Lung (tissue), 11 donors: ENCODE measurements at regions not wholly inside any gene's neighbourhood (a gene's known extent, or its start where the extent isn't known, plus 50 kb on each side); places are given as distances from the start of the nearest gene placed in this dataset.
"Not testable (repeated sequence)": the region's sequence is repeated elsewhere in the genome, so short reads cannot be mapped to it uniquely, and the experiment has no call there.

Experiments
- ATAC-seq: fragments of 200-7000 bp; cut with Tn5 transposase; one replicate; pipeline ENCODE4 v1.9.1; 2020; ENCODE audit warnings: moderate number of reproducible peaks; ENCODE audit not compliant: insufficient read depth, low FRiP score
- DNase-seq, 3 donors: peaks; one replicate each; pipeline ENCODE4 v3.0.0-alpha.2; 2013 to 2017
- H3K27ac ChIP-seq, 2 donors: one replicate each; pipeline ENCODE4 v1.5.1; 2013; ENCODE audit warnings: mild to moderate bottlenecking in 2 of 2, moderate library complexity in 2 of 2, control low read depth in 1 of 2, inconsistent platforms in 1 of 2, low read depth in 1 of 2, low read length in 1 of 2
- H3K27me3 ChIP-seq, 3 donors: one replicate each; pipeline ENCODE4 v1.5.1; 2013; ENCODE audit warnings: low read length in 2 of 3; ENCODE audit not compliant: control insufficient read depth in 3 of 3, insufficient read depth in 3 of 3
- H3K36me3 ChIP-seq, 4 donors: one replicate each; pipeline ENCODE4 v1.5.1; 2013; ENCODE audit warnings: low read length in 4 of 4, mild to moderate bottlenecking in 1 of 4, moderate library complexity in 1 of 4; ENCODE audit not compliant: control insufficient read depth in 4 of 4, insufficient read depth in 4 of 4
- H3K4me1 ChIP-seq, 5 donors: one replicate each; pipeline ENCODE4 v1.5.1; 2013; ENCODE audit warnings: low read length in 5 of 5, mild to moderate bottlenecking in 2 of 5, moderate library complexity in 1 of 5; ENCODE audit not compliant: control insufficient read depth in 5 of 5, insufficient read depth in 5 of 5
- H3K4me3 ChIP-seq: one replicate; pipeline ENCODE4 v1.5.1; 2013; ENCODE audit warnings: mild to moderate bottlenecking, control low read depth, moderate library complexity
- H3K9ac ChIP-seq, 2 donors: one replicate each; pipeline ENCODE4 v1.5.1; 2013; ENCODE audit warnings: low read length in 2 of 2, control low read depth in 1 of 2; ENCODE audit not compliant: insufficient read depth in 1 of 2
- H3K9me3 ChIP-seq, 4 donors: one replicate each; pipeline ENCODE4 v1.5.1; 2013; ENCODE audit warnings: low read length in 3 of 4, mild to moderate bottlenecking in 1 of 4, moderate library complexity in 1 of 4; ENCODE audit not compliant: control insufficient read depth in 4 of 4, insufficient read depth in 3 of 4
- CTCF ChIP-seq: IDR thresholded peaks from 2 replicates; pipeline ENCODE4 v1.5.1; 2012; ENCODE audit warnings: mild to moderate bottlenecking; ENCODE audit errors: control extremely low read depth, extremely low read depth
- WGBS, 2 donors: extraction: QIAGEN DNeasy Blood & Tissue Kit; methylation state at CpG; one replicate each; pipeline ENCODE4 v1.1.7; 2013; 5-methylcytosine and 5-hydroxymethylcytosine counted together
- donor health status: control.
- donor health status: control.
- donor health status: Bipolar disorder and iron deficiency.
- donor health status: healthy.
- donor health status: DM: yes; HTN: yes; CAD: no.

GRCh38 chr18:78492813-78493371, 486.7 kb upstream of the SALL3 start:
- ATAC-seq = no peak

GRCh38 chr18:78493490-78493889, 486.1 kb upstream of the SALL3 start:
- DNase-seq, H3K9me3 ChIP-seq, H3K4me3 ChIP-seq, H3K9ac ChIP-seq, ATAC-seq, H3K36me3 ChIP-seq, H3K27me3 ChIP-seq, H3K27ac ChIP-seq: not testable (repeated sequence)
- peaks cover 0 to 20% (median 4%) of the 10 kb centered on the region in 5 donors for H3K4me1 ChIP-seq
- WGBS, 2 donors = 34 to 41% methylated on average over 4 to 5 of the region's 5 CpGs

More at GRCh38 chr18:78492813-78493371, 486.7 kb upstream of the SALL3 start:
- H3K9me3 ChIP-seq = peaks cover 0 to 4% (median 0%) of the 10 kb centered on the region in 4 donors
- H3K4me1 ChIP-seq = peaks cover 0 to 20% (median 4%) of the 10 kb centered on the region in 5 donors
- H3K36me3 ChIP-seq = no peaks in the 10 kb centered on the region
- no peak overlapping the region for H3K9ac ChIP-seq
- H3K27ac ChIP-seq = no peak overlapping the region
- DNase-seq = no peak
- H3K4me3 ChIP-seq = no peak overlapping the region
- 89 to 94% methylated on average over 16 of the region's 16 CpGs for WGBS, 2 donors
- H3K27me3 ChIP-seq = no peaks in the 10 kb centered on the region
- no peak for TF ChIP-seq CTCF

- Histone ChIP-seq H3K9me3 (peaks cover 0 to 5% (median 0%) of the 10 kb centered on the region in 4 donors), H3K36me3 (no peaks in the 10 kb centered on the region), H3K27ac (no peak overlapping the region), H3K9ac (no peak overlapping the region), H3K4me1 (peaks cover 0 to 20% (median 4%) of the 10 kb centered on the region in 5 donors), H3K4me3 (no peak overlapping the region), H3K27me3 (no peaks in the 10 kb centered on the region)
- ATAC-seq = no peak
- 81 to 91% methylated on average over 22 of the region's 22 CpGs for WGBS, 2 donors
- peak; percentile 43 to 67 (median 51) for DNase-seq
- no peak for TF ChIP-seq CTCF
Measured at GRCh38 chr18:78494204-78495085, 485.2 kb upstream of the SALL3 start.

- Histone ChIP-seq H3K27me3 (no peaks in the 10 kb centered on the region), H3K9me3 (peaks cover 0 to 5% (median 0%) of the 10 kb centered on the region in 4 donors), H3K4me1 (peaks cover 0 to 20% (median 4%) of the 10 kb centered on the region in 5 donors), H3K9ac (no peak overlapping the region), H3K36me3 (no peaks in the 10 kb centered on the region), H3K27ac (no peak overlapping the region), H3K4me3 (no peak overlapping the region)
- no peak for ATAC-seq
- WGBS, 2 donors = 95 to 98% methylated on average over 14 of the region's 14 CpGs
- no peak for TF ChIP-seq CTCF
- DNase-seq = no peak
Measured at GRCh38 chr18:78495550-78495949, 484.1 kb upstream of the SALL3 start.
